ENCODE measurements at regions not wholly inside any gene's neighbourhood (a gene's known extent, or its start where the extent isn't known, plus 50 kb on each side); places are given as distances from the start of the nearest gene placed in this dataset.

- DNase-seq = peak; percentile 72
Observed at GRCh38 chr2:15049096-15049993, 416.8 kb downstream of the LRATD1 start.

GRCh38 chr2:15050483-15050882 lies 418.0 kb downstream of the LRATD1 start:
- DNase-seq = peak; percentile 98

- DNase-seq = no peak
Observed at GRCh38 chr2:15053542-15053941, 421.0 kb downstream of the LRATD1 start.

GRCh38 chr2:15058015-15058720 lies 425.7 kb downstream of the LRATD1 start:
- no peak for DNase-seq

DNA sequence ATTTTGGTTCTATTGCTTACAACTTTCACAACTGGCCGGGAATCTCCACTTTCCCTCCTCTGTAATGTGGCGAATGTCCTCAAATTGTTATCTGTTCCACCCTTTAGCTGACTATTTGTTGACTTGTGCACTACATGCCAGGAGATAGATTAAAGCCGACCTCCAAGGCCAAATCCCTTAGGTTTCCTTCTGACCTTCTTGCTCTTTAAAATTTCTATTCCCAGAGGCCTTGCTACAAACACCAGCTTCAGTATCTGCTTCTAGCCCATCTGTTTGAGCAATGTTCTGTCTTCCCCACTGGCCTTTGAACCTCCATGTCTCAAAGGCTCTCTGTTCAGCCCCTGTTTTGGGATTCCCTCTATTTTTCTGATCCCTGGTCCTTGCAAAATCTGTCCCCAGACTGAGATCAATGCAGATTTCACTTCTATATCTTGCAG lies 426.2 kb downstream of the LRATD1 start:
- no peak for DNase-seq

DNA sequence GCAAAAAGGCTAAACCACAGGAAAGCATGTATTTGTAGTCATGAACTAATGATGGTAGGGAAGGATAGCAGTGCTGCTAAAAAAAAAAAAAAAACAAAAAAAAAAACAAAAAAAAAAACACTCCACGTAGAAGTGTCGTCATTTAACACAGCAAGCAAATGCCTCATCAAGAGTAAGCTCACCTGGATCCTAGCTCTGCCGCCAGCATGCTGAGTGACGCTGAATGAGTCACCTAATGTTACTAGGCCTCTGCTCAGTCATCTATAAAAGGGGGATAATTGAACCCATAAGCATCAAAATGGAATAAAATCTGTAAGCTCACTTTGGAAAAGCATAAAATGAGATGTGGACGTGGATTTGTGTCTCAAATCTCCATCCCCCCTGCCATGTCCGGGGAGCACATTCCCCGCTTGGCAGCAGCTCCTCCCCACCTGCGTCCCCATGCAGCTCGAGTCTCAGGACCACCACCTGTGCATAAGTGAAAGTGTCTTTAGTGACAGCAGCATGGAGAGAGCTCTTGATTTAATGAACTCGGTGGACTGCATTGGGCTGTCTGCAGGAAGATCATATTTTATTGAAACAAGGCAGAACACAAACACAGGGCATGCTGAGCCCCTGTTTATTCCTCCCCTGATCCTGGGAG lies 427.5 kb downstream of the LRATD1 start:
- DNase-seq = peak; percentile 94

DNA sequence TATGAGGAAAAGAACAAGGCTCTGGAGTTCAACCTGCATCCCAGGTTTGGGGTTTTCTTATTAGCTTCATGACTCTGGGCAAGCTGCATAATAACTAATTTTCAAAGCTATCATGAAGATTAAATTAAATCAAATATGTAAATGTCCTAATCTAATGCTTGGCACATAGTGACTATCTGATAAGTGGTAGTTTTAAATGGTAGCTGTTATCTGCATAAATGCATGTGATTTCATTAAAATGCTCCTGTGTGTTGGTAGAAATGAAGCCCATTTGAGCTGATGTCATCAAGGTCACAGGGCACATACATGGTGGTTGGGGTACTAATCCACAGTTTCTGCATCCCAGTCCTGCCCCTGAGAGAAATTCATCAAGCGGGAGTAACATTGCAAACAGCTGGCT lies 428.8 kb downstream of the LRATD1 start:
- no peak for DNase-seq

DNA sequence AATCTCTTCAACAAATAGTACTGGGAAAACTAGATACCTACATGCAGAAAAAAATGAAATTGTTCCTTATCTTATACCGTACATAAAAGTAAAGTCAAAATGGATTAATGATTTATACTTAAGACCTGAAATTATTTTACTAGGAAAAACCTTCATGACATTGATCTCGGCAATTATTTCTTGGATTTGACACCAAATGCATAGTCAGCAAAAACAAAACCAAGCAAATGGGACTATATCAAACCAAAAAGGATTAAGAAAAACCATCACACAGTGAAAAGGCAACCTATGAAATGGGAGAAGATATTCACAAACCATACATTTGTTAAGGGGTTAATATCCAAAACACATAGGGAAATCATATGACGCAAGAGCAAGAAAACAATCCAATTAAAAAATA lies 433.6 kb downstream of the LRATD1 start:
- DNase-seq = no peak

DNA sequence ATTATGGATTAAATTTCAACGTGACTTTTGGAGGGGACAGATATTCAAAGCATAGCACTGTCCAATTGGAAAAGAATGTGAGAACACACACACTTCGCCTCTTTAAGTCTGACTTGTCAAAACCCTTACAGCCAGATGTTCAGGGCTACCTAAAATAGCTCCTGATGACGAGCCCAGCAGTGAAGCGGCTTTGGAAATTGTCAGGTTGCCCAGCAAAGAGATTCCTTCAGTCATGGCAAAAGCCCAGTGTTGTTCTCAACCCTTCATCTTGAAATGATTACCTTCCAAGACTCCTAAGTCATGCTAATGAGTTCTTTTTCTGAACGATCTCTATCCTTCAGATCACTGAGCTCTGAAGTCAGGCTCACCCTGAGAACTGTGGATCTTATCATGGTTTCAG lies 436.6 kb downstream of the LRATD1 start:
- DNase-seq = no peak

DNA sequence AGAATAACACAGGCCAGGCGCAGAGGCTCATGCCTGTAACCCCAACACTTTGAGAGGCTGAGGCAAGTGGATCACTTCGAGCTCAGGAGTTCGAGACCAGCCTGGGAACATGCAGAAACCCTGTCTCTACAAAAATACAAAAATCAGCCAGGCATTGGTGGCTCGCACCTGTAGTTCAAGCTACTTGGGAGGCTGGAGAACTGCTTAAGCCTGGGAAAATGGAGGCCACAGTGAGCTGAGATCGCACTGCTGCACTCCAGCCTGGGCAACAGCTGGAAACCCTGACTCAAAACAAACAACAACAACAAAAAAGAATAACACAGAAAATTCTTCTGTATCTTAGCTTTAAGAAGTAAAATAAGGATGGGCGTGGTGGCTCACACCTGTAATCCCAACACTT lies 440.3 kb downstream of the LRATD1 start:
- no peak for DNase-seq

- no peak for DNase-seq
Observed at GRCh38 chr2:15073664-15074063, 441.1 kb downstream of the LRATD1 start.

DNA sequence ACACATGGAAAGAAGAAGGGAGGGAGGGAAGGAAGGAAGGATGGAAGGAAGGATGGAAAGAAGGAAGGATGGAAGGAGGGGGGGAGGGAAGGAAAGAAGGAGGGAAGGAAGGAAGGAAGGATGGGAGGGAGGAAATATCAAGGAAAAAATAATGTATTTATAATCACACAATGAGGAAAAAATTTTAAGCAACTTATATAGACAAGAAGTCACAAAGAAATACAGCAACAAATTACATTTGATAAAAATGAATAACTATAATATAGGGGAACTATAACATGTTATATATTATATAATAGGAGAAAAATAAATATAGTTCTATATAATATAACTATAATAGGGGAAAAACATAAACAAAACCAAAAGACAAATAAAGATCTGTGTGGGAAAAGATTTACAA lies 441.8 kb downstream of the LRATD1 start:
- no peak for DNase-seq

DNA sequence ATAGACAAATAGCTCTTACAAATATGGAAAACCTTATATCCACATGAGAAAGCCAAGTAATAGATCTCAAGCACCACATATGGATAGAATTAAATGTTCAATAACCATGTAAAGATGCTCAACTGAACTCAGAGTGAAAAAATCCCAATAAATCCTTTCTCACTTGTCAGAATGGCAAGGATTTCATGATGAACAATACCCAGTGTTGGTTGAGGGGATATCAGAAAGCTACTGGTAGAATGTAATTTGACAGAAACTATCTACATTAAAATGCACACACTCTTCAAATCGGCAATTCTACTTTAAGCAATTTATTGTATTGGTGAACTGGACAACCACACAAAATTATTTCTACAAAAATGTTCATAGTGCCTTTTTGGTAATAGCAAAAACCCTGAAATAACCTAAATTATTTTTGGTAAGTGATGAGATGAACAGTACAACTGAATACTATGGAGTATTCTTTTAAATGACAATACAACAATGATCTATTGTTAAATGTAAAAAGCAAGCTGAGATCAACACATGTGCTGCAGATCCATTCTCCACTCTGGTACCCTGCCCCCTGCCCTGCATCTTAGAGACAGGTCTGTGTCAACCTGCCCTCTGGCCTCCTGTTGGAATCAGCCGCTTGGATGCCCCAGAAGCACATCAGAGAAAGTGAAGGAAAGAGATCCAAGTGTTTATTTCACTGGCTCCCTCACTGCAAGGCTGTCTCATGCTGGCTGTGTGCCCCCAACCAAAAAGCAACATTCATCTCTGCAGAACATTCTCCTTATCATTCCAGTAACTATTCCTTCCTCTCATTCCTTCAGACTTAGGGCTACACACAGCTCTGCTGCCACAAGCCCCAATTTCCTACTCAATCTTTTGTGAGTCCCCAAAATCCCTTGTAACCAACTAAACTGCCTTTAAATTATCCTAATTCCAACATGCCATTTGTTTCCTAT lies 442.5 kb downstream of the LRATD1 start:
- DNase-seq = no peak

DNA sequence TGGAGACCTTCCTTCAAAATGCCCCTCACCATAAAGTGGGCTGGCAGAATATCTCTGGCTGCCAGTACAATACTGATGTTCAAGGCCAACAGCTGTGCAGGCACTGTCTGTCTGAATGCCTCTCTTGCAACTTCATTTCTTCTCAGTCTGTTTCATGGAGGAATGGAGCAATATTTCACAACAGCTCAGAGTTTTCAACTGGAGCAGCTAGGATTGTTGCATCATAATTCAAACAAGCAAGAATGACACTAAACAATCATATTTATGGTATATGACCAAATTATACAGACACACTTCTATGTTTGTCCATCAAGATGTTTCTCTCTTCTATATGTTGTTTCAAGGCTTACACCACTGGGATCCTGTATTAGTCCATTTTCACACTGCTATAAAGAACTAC lies 444.2 kb downstream of the LRATD1 start:
- DNase-seq = no peak

DNA sequence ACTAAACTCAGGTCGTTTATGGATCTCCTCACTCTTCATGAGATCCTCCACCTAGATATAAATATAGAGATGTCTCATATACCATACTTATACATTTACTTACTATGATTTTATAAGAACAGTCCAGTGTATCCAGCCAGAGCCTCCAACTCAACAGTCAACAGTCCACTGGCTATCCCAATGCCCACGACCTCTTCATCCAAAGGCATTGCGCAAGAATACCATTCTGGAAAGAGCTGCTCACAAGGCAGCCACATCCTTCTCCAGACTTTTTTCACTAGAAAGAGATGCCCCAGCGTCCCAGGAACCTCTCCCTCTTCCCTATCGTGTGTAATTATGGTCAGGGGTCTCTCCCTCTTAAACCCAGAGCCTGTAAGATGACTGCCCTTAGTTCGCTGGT lies 448.8 kb downstream of the LRATD1 start:
- DNase-seq = no peak

DNA sequence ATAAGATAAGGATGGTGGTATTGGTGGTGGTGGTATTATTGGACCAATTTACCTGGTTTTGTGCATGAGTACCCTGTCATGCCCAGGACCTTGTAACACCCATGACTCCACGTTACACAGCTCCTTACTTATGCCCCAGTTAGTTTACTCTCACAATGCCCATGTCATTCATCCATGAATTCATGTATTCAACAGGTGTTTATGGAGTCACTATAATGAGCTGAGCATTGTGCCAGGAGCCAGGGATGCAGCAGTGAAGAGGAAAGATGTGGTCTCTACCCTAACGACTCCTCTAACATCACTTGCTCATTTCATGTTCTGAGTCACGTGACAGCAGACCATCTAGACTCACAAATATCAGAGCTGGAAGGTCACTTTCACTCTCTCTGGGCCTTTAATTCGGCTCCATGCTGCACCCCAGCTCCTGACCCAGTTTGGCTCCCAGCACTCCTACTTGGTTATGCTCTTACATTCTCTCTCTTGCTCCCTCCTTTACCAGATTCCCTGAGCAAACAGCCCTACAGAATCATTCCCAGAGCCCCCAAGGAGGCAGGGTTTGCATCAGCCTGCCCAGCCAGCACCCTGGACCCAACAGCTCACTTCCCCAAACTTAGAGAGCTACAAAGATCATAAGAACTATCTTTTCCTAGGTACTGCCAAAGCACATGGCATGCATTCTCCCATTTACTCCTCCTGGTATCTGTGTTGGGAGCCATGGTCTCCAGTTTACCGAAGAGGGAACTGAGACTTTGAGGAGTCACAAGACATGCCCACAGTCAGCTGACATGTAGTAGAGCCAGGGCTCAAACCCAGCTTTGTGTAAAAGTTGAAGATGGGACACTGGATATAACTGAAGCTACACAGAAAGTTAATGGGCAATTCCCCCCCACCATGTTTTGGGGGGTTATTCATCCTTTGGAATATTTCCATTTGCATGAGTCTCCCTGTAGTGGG lies 449.9 kb downstream of the LRATD1 start:
- DNase-seq = peak; percentile 13

- no peak for DNase-seq
Observed at GRCh38 chr2:15084826-15085489, 452.4 kb downstream of the LRATD1 start.

DNA sequence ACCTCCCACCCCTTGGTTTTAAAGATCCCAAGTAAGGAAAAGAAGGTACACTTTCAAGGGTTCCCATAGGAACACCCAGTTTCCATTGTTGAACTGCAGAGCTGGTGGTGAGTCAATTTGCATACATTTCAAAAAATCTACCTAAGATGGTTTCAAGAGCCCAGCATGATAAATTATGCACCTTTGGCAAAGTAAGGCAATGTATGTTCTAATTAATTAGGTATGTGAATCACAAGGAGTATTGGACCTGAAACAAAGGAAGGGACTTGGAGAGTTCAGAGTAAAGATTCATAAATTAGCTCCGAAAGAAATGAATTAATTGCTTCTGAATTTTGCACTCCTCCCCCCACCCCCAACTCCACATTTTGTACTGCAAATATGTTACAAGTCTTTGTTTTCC lies 459.7 kb downstream of the LRATD1 start:
- DNase-seq = no peak

- no peak for DNase-seq
Observed at GRCh38 chr2:15092691-15093090, 460.2 kb downstream of the LRATD1 start.

GRCh38 chr2:15094161-15094560 lies 461.6 kb downstream of the LRATD1 start:
- DNase-seq = no peak

DNA sequence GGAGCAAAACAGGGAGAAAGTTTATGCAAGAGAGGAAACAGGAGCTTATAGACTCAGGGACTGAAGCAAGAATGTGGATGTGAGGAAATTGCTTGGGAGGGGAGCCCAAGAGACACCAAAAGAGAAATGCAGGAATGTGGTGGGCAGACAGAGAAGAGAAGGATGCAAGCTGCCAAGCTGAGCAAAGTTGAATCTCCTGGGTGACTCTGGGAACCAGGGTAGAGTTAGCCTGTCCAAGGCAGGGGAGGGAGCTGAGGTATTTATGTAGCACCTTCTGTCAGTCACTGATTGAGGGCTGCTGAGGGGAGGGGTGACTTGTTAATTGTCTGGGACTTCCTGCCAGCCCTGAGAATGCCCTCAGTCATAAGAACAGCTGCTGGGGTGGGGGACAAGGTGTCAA lies 464.3 kb downstream of the NBAS start:
- no peak for DNase-seq

Measured in NCI-H345 (cell line).